MG63 (cell line): ENCODE measurements at regions not wholly inside any gene's neighbourhood (a gene's known extent, or its start where the extent isn't known, plus 50 kb on each side); places are given as distances from the start of the nearest gene placed in this dataset.
A peak's percentile ranks its signal among the peaks of the same experiment; 100 is the strongest.
"Not testable (repeated sequence)": the region's sequence is repeated elsewhere in the genome, so short reads cannot be mapped to it uniquely, and the experiment has no call there.

Experiments
- DNase-seq: peaks from one replicate; pipeline ENCODE4 v3.0.0-alpha.2; 2020
- H3K27me3 ChIP-seq: fragments of 250-450 bp; sonication (Bioruptor Pico); 2 replicates; pipeline ENCODE4 v1.5.1; 2020; ENCODE audit warnings: mild to moderate bottlenecking, moderate library complexity
- H3K36me3 ChIP-seq: fragments of 250-450 bp; sonication (Bioruptor Pico); 2 replicates; pipeline ENCODE4 v1.5.1; 2020; ENCODE audit warnings: mild to moderate bottlenecking, moderate library complexity
- H3K4me3 ChIP-seq: fragments of 250-450 bp; sonication (Bioruptor Pico); 2 replicates; pipeline ENCODE4 v1.5.1; 2020; ENCODE audit warnings: mild to moderate bottlenecking, moderate library complexity
- H3K9me3 ChIP-seq: fragments of 250-450 bp; sonication (Bioruptor Pico); 2 replicates; pipeline ENCODE4 v1.5.1; 2020; ENCODE audit warnings: mild to moderate bottlenecking, moderate library complexity

DNA sequence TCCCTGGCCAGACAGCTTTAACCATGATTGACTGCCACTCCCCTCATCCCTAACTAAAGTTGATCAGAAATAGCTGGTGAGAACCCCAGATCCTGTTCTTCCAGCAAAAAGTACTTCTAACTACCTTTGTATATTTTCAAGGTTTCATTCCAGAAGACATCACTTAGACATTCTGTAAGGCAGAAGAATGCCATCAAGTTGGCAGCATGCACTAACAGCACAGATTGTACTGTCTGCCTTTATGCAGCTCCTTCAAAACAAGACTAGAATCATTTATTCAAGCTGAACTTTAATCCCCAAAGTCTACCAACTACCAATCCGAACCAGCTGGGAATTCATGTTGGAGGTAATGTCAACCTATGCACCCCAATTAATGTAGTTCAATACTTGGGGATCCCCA is 167.6 kb upstream of the KLHL1 start:
- no peak for DNase-seq
- H3K36me3 ChIP-seq, result no peaks in the 10 kb centered on the region
- no peaks in the 10 kb centered on the region for H3K27me3 ChIP-seq
- H3K4me3 ChIP-seq, result no peak overlapping the region
- H3K9me3 ChIP-seq, result no peaks in the 10 kb centered on the region

DNA sequence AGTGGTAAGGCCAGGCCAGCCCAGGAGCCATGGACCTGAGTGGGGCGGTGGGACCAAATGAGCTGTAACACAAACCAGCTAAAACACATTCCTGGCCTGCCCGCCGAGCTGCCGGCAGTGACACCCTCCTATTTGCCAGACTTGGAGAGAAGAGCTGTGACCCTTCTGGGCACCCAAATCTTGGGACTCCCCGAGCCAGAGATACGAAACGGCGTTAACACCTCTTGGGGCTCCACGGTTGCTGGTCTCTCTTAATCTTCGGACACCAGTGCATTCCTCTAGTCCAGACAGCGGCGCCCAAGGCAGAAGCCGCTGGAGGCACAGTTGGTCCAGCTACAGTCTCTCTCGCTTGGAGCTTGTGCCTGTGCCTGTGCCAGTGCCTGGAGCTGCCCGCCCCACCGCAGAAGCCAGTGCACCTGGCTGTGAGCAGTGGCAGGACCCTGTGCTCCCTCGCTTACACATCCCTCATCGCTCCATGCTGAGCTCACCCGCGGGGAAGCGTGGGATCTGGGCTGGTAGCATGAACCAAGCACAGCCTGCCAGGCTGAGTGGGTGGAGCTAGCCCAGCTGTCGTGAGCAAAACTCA is 147.2 kb upstream of the KLHL1 start:
- no peak for DNase-seq
- no peak overlapping the region for H3K4me3 ChIP-seq
- H3K9me3 ChIP-seq, result no peaks in the 10 kb centered on the region
- H3K27me3 ChIP-seq, result no peaks in the 10 kb centered on the region
- no peaks in the 10 kb centered on the region for H3K36me3 ChIP-seq

DNA sequence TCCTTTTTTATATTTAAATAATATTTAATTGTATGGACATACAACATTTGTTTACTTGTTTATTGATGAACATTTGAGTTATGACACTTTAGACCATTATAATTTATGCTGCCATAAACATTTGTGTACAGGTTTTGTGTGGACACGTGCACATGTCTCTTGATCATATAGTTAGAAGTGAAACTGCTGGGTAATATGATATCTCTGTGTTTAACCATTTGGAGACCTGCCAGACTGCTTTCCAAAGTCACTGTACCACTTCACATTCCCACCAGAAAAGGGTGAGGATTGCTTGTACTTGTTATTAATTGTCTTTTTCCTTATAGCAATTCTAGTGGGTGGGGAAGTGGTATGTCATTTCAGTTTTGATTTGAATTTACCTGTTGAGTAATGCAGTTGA is 145.6 kb upstream of the KLHL1 start:
- Histone ChIP-seq H3K27me3 (no peaks in the 10 kb centered on the region), H3K9me3 (no peaks in the 10 kb centered on the region), H3K36me3 (no peaks in the 10 kb centered on the region), H3K4me3 (no peak overlapping the region)
- DNase-seq, result no peak

DNA sequence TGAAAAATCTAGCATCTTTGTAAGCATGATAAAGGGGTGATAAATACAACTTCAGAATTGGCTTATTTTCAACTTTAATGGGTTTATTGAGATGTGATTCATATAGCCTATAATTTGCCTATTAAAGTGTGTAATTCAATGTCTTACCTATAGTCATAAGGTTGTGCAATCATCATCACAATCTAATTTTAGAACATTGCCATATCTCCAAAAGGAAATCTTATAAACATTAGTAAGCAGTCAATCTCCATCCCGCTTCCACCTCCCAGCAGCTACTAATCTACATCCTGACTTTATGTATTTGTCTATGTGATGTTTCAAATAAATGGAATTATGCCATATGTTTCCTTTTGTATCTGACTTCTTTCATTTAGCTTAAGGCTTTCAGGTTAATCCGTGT is 145.2 kb upstream of the KLHL1 start:
- H3K4me3 ChIP-seq, result no peak overlapping the region
- DNase-seq, result no peak
- H3K36me3 ChIP-seq, result no peaks in the 10 kb centered on the region
- H3K9me3 ChIP-seq, result no peaks in the 10 kb centered on the region
- no peaks in the 10 kb centered on the region for H3K27me3 ChIP-seq

DNA sequence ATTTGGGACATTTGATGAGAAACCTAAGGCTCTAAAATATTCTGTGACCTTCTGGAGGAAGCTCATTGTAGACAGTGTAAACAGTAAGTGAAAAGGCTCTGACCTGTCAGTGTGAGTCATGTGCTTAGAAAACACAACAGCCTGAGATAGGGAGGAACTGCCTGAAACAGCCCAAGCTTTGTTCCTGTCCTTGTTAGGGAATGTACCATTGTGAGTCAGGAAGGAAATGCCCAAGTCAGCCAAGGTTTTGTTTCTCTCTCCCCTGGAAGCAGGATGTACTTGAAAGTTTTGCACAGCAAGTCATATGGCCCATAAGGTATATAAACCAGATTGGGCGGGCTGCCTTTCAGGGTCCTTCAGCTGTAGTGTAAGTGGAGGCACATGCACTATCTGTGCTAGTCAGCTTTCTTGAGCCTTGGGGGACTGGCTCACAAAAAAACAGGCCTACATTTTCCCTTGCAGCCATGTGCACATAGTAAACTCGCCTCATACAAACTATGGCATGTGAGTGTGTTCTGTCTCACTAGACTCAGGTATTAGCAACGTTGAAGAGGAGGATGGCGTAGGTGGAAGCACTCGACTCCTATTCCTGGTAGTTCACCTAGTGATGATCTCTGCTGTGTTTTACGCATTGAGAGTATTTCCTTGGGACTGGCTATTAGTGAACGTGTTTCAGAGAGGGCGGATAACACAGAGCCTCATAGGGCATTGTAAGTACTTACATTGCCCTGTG is 141.2 kb upstream of the KLHL1 start:
- Histone ChIP-seq H3K9me3 (no peaks in the 10 kb centered on the region), H3K36me3 (no peaks in the 10 kb centered on the region), H3K27me3 (no peaks in the 10 kb centered on the region), H3K4me3 (no peak overlapping the region)
- DNase-seq, result no peak

DNA sequence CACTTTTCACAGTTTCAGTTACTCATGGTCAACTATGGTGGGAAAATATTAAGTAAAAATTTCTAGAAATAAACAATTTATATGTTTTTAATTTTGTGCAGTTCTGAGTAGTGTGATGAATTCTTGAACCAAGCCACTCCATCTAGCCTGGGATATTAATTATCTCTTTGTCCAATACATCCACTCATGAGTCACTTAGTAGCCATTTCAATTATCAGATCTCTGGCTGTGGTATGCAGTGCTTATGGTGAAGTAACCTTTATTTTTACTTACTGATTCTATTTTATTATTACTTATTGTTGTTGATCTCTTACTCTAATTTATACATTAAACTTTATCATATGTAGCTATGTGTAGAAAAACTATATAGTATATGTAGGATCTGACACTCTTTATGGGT is 128.9 kb upstream of the KLHL1 start:
- Histone ChIP-seq H3K4me3 (no peak overlapping the region), H3K36me3 (no peaks in the 10 kb centered on the region), H3K27me3 (no peaks in the 10 kb centered on the region), H3K9me3 (no peaks in the 10 kb centered on the region)
- no peak for DNase-seq

DNA sequence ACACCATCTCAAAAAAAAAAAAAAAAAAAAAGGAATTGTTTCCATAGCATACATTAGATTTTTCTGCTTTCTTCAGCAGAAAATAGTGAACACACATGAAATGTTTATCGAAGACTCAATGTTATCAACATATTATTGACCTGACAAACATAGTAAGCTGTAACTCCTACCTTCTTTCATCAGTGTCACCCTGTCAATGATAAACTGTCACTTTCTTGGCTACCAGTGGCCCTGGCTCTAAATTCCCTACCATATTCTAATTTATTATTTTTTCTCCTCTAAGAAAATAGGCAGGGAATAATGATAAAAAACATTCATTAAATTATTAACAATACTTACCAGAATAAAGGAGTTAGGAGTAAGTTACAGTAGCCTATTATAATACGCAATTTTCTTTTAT is 127.3 kb upstream of the KLHL1 start:
- H3K4me3 ChIP-seq, result no peak overlapping the region
- no peaks in the 10 kb centered on the region for H3K36me3 ChIP-seq
- DNase-seq, result no peak
- no peaks in the 10 kb centered on the region for H3K27me3 ChIP-seq
- H3K9me3 ChIP-seq, result no peaks in the 10 kb centered on the region

DNA sequence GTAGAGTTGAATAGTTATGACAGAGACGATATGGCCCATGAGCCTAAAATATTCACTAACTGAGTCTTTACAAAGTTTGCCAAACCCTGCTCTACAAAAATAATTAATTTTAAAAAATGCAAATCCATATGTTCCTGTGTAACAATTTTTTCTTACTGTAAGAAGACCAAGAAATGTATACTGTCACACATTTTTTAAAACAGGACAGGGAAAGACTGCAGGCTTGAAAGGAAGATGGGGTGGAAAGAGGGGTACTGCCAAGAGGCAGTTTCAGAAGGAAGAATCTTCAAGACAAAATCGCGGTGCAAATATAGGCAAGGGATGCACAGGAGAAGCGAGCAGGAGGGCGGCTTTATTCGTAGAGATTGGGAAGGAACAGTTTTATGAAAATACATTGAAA is 115.7 kb upstream of the KLHL1 start:
- Histone ChIP-seq H3K36me3 (no peaks in the 10 kb centered on the region), H3K9me3 (no peaks in the 10 kb centered on the region), H3K27me3 (no peaks in the 10 kb centered on the region), H3K4me3 (no peak overlapping the region)
- no peak for DNase-seq

DNA sequence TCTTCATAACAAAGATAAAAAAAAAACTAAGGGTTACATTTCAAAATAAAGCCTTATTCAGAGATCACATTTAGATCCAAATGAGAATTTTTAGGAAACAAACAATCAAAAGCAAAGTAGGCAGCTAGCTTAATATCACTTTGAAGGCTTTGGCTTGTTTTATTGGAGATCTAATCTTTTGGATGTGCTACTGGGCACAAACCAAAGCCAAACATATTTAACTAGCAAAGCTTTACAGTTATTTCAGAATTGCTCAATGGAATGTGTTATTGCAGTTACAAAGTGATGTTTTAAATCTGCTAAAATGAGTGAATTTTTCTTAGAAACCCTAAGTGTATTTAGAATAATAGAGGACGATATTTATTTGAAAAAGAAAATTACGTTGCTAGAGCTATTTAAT is 114.7 kb upstream of the KLHL1 start:
- Histone ChIP-seq H3K4me3 (no peak overlapping the region), H3K36me3 (no peaks in the 10 kb centered on the region), H3K9me3 (no peaks in the 10 kb centered on the region), H3K27me3 (no peaks in the 10 kb centered on the region)
- DNase-seq, result no peak

DNA sequence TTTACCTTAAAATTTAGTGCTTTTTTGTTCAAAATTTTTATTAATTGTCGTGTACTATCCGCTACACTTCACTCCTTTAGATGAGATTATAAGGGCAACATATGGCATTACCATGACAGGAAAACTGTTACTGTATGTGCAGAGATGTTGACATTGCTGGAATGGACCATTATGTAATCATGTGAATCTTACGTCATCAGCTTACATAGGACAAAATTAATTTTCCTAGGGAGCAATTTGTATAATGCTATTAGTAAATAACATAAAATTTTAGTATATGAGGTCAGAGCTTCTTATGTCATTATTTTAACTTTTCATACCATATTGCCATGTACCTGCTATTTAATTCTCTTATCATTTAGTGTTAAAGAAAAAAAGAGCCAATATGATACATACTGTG is 110.4 kb upstream of the KLHL1 start:
- Histone ChIP-seq H3K4me3 (no peak overlapping the region), H3K36me3 (no peaks in the 10 kb centered on the region), H3K27me3 (no peaks in the 10 kb centered on the region), H3K9me3 (no peaks in the 10 kb centered on the region)
- no peak for DNase-seq

DNA sequence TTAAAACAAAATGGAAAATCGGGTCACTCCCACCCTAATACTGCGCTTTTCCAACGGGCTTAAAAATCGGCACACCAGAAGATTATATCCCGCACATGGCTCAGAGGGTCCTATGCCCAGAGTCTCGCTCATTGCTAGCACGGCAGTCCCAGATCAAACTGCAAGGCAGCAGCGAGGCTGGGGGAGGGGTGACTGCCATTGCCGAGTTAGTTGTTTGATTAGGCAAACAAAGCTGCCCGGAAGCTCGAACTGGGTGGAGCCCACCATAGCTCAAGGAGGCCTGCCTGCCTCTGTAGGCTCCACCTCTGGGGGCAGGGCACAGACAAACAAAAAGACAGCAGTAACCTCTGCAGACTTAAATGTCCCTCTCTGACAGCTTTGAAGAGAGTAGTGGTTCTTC is 100.7 kb upstream of the KLHL1 start:
- DNase-seq, H3K27me3 ChIP-seq, H3K4me3 ChIP-seq: not testable (repeated sequence)

DNA sequence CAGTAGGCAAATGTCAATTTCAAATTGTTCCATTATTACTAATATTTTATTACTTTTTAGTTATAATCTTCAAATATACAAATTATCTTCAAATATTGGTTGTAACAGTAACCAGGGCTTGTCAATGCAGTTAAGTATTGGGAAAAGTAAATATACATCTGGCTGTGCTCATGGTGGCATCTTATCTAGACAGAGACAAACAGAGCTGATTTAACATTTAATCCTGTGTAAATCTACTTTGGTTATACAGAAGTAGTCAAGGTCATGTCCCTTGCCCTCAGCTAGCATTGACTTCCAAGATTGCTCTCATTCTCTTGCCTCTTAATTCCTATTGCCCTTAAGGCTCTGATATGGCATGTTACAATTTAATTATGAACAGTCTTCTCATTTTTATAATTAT is 98.4 kb upstream of the KLHL1 start:
- no peaks in the 10 kb centered on the region for H3K36me3 ChIP-seq
- H3K4me3 ChIP-seq, result no peak overlapping the region
- no peak for DNase-seq
- H3K9me3 ChIP-seq, result no peaks in the 10 kb centered on the region
- no peaks in the 10 kb centered on the region for H3K27me3 ChIP-seq

More for the DNA sequence above, 100.7 kb upstream of the KLHL1 start:
- H3K36me3 ChIP-seq, H3K9me3 ChIP-seq: not testable (repeated sequence)

DNA sequence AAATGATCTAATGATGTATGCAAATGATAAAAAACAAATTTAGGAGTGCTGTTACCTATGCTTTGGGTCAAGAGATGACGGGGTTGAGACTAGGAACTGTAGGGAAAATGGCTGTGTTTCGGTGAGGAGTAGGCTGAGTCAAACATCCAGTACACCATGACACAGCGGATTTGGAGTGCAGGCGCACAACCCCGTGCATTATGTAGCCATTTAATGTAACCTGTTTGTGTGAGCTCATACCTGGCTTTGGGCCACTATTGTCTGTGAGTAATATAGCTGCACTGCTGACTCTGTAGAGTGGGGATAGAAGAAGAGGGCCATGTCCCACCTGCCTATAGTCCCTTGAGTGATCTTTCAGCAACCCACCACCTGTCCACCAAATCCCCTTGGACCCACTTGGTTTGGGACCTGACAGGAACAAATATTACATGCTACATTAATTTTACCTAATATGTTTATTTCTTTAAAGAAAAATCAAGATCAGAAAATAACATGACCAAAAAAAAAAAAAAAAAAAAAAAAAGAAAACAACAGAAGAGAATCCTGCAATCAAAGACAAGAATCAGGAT is 95.5 kb upstream of the KLHL1 start:
- peak; percentile 1 for DNase-seq
- Histone ChIP-seq H3K36me3 (no peaks in the 10 kb centered on the region), H3K9me3 (no peaks in the 10 kb centered on the region)

DNA sequence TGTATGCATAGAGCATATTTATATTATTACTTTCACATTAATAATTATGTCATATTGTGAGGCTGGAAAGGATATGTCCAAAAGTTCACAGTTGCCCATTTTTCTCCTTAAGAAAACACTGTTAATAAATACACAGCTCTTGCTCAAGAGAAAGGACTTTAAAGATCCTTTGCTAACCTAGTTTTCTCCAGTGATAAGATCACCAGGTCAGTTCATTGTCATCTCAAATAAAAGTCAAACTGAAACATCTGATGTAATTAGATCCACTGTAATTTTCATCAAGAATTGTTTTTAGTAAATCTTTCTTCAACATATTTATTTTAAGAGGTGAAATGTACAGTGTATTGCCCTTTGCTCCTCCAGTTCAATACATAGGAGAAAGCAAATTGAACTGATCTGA is 82.8 kb upstream of the KLHL1 start:
- no peak for DNase-seq
- Histone ChIP-seq H3K36me3 (no peaks in the 10 kb centered on the region), H3K9me3 (no peaks in the 10 kb centered on the region), H3K4me3 (no peak overlapping the region), H3K27me3 (no peaks in the 10 kb centered on the region)

More for the DNA sequence above, 95.5 kb upstream of the KLHL1 start:
- no peaks in the 10 kb centered on the region for H3K27me3 ChIP-seq
- no peak overlapping the region for H3K4me3 ChIP-seq

DNA sequence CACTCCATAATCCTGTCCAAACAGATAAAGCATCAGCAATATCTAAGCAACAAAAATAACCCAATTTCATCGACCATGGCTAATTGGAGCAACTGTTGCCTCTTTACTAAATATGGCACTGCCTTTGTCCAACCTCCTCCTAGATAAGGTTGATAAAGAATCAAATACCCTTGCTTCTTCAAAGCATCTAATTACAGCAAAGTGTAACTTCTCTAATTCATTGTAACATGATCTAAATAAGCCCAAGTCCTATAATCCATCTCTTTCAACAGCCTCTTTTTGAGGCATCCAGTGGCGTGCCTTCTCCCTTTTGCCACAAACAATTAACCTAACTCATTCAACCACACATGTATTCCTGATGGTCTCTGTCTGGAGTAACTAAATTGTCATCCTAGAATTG is 81.7 kb upstream of the KLHL1 start:
- Histone ChIP-seq H3K27me3 (no peaks in the 10 kb centered on the region), H3K9me3 (no peaks in the 10 kb centered on the region), H3K36me3 (no peaks in the 10 kb centered on the region), H3K4me3 (no peak overlapping the region)
- no peak for DNase-seq

DNA sequence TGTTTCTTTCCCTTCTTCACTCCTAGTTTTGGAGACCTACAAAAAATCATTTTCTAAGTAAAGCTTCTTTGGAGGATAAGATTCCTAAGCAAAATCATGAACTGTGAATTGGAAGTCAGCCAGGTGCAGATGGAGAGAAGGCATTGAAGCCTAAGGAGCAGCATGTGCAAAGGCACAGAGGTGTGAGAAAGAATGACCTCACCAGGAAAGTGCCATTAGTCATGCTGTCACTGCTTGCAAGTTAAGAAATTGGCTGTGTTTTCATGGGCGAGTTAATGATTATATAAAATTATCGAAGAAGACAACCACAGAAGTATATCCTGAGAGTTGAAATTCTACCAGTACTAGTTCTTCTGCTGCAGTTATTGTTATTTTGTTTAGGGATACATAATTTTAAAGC is 80.3 kb upstream of the KLHL1 start:
- Histone ChIP-seq H3K27me3 (no peaks in the 10 kb centered on the region), H3K9me3 (no peaks in the 10 kb centered on the region), H3K4me3 (no peak overlapping the region), H3K36me3 (no peaks in the 10 kb centered on the region)
- DNase-seq, result no peak

DNA sequence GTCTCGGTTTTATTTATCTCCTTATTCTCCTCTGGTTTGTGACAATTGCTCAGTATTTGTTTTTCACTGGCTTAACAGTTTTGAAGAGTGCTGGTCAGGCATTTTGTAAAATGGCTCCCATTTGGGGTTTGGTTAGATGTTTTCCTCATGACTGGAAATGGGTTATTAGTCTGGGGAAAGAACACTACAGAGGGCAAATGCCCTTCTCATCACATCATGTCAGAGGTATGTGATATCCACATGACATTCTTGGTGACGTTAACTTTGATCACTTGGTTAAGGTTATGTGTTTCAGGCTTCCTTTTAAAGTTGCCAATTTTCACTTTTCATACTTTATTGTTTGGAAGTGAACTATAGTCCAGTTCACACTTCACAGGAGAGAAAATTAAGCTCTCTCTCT is 74.8 kb upstream of the KLHL1 start:
- no peaks in the 10 kb centered on the region for H3K9me3 ChIP-seq
- no peak for DNase-seq

More for the DNA sequence above, 74.8 kb upstream of the KLHL1 start:
- Histone ChIP-seq H3K27me3 (no peaks in the 10 kb centered on the region), H3K4me3 (no peak overlapping the region), H3K36me3 (no peaks in the 10 kb centered on the region)
